Thyroid gland (tissue), 4 donors: ENCODE measurements at regions not wholly inside any gene's neighbourhood (a gene's known extent, or its start where the extent isn't known, plus 50 kb on each side); places are given as distances from the start of the nearest gene placed in this dataset.

Experiments used
- POLR2A ChIP-seq, 2 donors: fragments of 450-650 bp; IDR thresholded peaks; one replicate each; pipeline ENCODE4 v1.6.1; 2017; ENCODE audit warnings: antibody characterized with exemption in 2 of 2, mild to moderate bottlenecking in 2 of 2, moderate library complexity in 1 of 2
- TF ChIP-seq, protein P1 (sequence below), 6 experiments: fragments of 200-600 bp in 3 of 6; fragments of 450-650 bp in 3 of 6; sonication (generic) in 3 of 6; IDR thresholded peaks; one replicate each; pipeline ENCODE4 v1.5.1; 2016 to 2019; ENCODE audit warnings: antibody characterized with exemption in 6 of 6, mild to moderate bottlenecking in 2 of 6, inconsistent platforms in 1 of 6, moderate library complexity in 1 of 6

DNA sequence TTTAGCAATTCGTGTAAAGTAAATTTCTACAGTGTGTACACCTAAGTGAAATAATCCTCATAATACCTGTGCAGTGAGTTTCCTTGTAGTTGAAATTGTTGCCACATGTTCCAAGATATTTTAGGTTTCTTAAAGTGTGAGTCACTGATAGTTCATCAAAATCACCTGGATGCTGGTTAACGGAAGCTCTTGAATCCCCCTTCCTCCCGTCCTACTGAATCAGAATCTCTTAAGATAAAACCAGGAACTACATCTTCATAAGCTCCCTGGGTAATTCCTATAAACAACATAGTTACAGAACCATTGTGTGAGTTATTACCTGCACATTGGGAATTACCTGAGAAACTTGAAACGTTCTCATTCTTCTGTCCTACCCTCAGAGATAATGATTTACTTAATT is 197.4 kb upstream of the HS3ST1 start:
- TF ChIP-seq, protein P1, sequence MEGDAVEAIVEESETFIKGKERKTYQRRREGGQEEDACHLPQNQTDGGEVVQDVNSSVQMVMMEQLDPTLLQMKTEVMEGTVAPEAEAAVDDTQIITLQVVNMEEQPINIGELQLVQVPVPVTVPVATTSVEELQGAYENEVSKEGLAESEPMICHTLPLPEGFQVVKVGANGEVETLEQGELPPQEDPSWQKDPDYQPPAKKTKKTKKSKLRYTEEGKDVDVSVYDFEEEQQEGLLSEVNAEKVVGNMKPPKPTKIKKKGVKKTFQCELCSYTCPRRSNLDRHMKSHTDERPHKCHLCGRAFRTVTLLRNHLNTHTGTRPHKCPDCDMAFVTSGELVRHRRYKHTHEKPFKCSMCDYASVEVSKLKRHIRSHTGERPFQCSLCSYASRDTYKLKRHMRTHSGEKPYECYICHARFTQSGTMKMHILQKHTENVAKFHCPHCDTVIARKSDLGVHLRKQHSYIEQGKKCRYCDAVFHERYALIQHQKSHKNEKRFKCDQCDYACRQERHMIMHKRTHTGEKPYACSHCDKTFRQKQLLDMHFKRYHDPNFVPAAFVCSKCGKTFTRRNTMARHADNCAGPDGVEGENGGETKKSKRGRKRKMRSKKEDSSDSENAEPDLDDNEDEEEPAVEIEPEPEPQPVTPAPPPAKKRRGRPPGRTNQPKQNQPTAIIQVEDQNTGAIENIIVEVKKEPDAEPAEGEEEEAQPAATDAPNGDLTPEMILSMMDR (IDR thresholded peaks at IDR 0.05) = no peak
- TF ChIP-seq POLR2A (IDR thresholded peaks at IDR 0.05) = no peak
